ENCODE measurements at regions not wholly inside any gene's neighbourhood (a gene's known extent, or its start where the extent isn't known, plus 50 kb on each side); places are given as distances from the start of the nearest gene placed in this dataset.

DNA sequence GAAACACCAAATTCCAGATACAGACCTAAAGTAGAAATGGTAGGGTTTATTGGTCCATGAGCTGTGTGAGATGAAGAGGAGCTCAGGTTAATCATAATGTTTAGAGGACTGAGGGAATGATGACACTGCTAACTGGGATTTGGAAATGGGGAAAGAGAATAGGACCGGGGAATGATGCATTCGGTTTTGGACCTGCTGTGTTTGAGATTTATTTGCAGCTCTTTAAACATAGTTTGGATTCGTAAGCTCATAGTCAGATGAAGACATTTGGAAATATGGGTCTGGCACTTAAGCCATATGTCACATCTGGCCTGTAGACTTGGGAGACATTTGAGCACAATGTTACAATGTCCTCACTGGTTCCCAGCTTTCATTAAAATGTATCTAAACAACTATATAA, 127.9 kb upstream of the DUSP10 start:
- WGBS, 2 donors = 95 to 96% methylated on average over 3 of the region's 3 CpGs
- intact Hi-C loops (cut with DNase I) = no loop called here

DNA sequence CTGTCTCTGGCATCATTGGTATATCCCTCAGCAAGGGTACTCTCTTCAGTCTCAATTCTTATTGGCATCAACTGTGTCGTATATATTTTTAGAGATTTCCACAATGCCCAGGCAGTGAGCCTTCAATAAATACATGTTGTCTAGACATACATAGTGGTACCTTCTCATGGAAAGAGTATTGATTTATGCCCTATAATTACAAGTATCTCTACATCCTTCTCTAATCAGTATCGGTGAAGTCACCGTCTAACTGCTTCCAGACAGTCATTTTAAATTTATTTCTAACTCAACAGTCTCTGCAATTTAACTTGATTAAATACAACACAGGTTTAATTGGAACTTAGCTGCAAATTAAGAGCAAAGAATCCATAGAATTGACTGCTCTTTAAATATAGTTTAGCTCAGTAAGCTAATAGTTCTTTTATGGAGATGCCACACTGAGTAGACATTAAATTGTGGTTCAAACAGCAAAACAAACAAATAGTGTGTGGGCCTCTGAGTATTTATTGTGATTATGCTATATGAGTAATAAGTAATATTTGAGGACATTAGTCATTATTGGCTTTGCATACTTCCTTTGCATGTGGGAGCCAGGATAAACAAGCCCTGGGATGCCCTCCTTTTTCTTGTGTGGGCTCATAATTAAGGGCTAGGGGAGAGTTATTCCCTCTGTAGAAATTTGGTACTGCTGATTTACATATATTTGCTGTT, 126.9 kb upstream of the DUSP10 start:
- intact Hi-C loops (cut with DNase I) = no loop called here
- Histone ChIP-seq H3K36me3 (no peaks in the 10 kb centered on the region), H3K4me1 (no peaks in the 10 kb centered on the region), H3K27ac (no peak overlapping the region), H3K9me3 (no peaks in the 10 kb centered on the region), H3K27me3 (no peaks in the 10 kb centered on the region), H3K4me3 (replicated peaks in 1 of 3) (no peak overlapping the region)
- DNase-seq = no peak
- WGBS, 2 donors = 81 to 92% methylated on average over 3 of the region's 3 CpGs
- no peak for TF ChIP-seq POLR2A (IDR thresholded peaks at IDR 0.05)
- TF ChIP-seq, protein P1, sequence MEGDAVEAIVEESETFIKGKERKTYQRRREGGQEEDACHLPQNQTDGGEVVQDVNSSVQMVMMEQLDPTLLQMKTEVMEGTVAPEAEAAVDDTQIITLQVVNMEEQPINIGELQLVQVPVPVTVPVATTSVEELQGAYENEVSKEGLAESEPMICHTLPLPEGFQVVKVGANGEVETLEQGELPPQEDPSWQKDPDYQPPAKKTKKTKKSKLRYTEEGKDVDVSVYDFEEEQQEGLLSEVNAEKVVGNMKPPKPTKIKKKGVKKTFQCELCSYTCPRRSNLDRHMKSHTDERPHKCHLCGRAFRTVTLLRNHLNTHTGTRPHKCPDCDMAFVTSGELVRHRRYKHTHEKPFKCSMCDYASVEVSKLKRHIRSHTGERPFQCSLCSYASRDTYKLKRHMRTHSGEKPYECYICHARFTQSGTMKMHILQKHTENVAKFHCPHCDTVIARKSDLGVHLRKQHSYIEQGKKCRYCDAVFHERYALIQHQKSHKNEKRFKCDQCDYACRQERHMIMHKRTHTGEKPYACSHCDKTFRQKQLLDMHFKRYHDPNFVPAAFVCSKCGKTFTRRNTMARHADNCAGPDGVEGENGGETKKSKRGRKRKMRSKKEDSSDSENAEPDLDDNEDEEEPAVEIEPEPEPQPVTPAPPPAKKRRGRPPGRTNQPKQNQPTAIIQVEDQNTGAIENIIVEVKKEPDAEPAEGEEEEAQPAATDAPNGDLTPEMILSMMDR (IDR thresholded peaks at IDR 0.05) = no peak

More for the DNA sequence above, 127.9 kb upstream of the DUSP10 start:
- no peaks in the 10 kb centered on the region for H3K27me3 ChIP-seq
- no peaks in the 10 kb centered on the region for H3K36me3 ChIP-seq
- TF ChIP-seq, protein P1 (IDR thresholded peaks at IDR 0.05) = no peak
- TF ChIP-seq POLR2A (IDR thresholded peaks at IDR 0.05) = no peak
- H3K9me3 ChIP-seq = no peaks in the 10 kb centered on the region
- H3K4me3 ChIP-seq (replicated peaks in 1 of 3) = no peak overlapping the region
- no peak for DNase-seq
- H3K4me1 ChIP-seq = no peaks in the 10 kb centered on the region
- no peak overlapping the region for H3K27ac ChIP-seq

DNA sequence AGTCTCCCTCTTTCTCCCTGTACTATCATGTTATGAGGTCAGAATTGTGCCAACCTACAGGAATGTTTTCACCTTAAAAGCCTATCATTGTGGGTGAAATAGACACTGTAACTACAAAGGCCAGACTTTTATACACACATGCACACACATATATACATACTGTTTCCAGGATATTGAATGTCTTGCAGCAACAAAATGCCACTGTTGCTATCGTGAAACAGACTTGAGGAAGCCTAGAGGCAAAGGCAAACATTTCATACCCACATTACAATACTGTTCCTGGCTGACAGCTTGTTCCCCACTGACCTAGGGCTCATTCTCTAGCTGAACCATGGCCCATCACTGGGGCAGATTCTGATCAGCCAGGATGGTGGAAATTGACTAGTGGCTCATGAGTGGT, 125.1 kb upstream of the DUSP10 start:
- Histone ChIP-seq H3K27ac (no peak overlapping the region), H3K27me3 (no peaks in the 10 kb centered on the region), H3K36me3 (no peaks in the 10 kb centered on the region), H3K9me3 (no peaks in the 10 kb centered on the region), H3K4me3 (replicated peaks in 1 of 3) (no peak overlapping the region), H3K4me1 (no peaks in the 10 kb centered on the region)
- no peak for TF ChIP-seq POLR2A (IDR thresholded peaks at IDR 0.05)
- TF ChIP-seq, protein P1 (IDR thresholded peaks at IDR 0.05) = no peak
- intact Hi-C loops (cut with DNase I) = no loop called here
- DNase-seq = no peak
- 88 to 93% methylated on average over 1 of the region's 1 CpG for WGBS, 2 donors

DNA sequence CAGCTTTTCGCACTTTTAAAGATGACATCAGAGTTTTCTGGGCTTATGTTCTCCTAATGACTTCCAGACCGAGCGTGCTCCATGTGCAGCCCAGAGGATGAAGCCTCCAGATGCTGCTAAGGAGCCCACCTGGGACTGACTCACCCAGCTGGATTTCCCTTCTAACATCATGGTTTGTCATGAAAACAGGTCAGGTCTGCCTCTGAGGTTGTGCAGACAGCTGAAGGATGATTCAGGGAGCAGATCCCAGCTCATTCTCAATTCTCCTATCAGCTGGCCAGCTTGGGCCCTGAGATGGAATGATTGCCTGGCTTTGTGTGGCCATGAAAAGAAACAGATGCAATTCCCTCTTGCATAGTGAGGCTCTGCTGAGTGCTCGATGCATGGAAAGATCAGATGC, 123.9 kb upstream of the DUSP10 start:
- H3K4me1 ChIP-seq = no peaks in the 10 kb centered on the region
- intact Hi-C loops (cut with DNase I) = no loop called here
- no peak overlapping the region for H3K27ac ChIP-seq
- H3K9me3 ChIP-seq = no peaks in the 10 kb centered on the region
- DNase-seq = no peak
- no peaks in the 10 kb centered on the region for H3K27me3 ChIP-seq
- TF ChIP-seq, protein P1 (IDR thresholded peaks at IDR 0.05) = no peak
- TF ChIP-seq POLR2A (IDR thresholded peaks at IDR 0.05) = no peak
- no peak overlapping the region for H3K4me3 ChIP-seq (replicated peaks in 1 of 3)
- H3K36me3 ChIP-seq = no peaks in the 10 kb centered on the region
- 87 to 91% methylated on average over 4 of the region's 4 CpGs for WGBS, 2 donors

DNA sequence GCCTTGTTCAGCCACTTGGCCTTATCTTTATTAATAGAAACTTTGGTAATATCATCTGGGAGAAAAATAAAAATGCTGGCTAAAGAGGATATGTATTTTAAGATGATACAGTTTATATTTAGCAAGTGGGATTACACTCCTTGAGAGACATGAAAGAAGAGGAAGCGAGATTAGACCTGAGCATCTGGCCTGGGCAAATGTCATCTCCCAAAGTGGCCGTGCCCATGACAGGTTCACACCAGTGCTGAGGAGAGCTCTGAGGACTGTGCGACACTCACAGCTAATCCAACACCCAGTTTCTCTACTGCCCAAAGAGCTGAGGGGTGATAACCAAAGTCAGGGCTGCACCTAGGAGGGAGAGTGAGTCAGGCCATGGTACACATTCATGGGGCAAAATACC, 121.7 kb upstream of the DUSP10 start:
- TF ChIP-seq, protein P1 (IDR thresholded peaks at IDR 0.05) = no peak
- TF ChIP-seq POLR2A (IDR thresholded peaks at IDR 0.05) = no peak
- Histone ChIP-seq H3K9me3 (no peaks in the 10 kb centered on the region), H3K27me3 (no peaks in the 10 kb centered on the region), H3K4me1 (no peaks in the 10 kb centered on the region), H3K27ac (no peak overlapping the region), H3K36me3 (no peaks in the 10 kb centered on the region), H3K4me3 (replicated peaks in 1 of 3) (no peak overlapping the region)
- intact Hi-C loops (cut with DNase I) = no loop called here
- DNase-seq = no peak
- whole genome bisulfite sequencing, 2 donors = 95 to 98% methylated on average over 3 of the region's 3 CpGs
